ENCODE measurements at regions not wholly inside any gene's neighbourhood (a gene's known extent, or its start where the extent isn't known, plus 50 kb on each side); places are given as distances from the start of the nearest gene placed in this dataset.

- FAIRE-seq (no peak), DNase-seq (ENCODE audit: low read depth in 1 of 2, low spot score in 2 of 2) (no peak)
- H3K4me3 ChIP-seq (ENCODE audit: extremely low read depth in 1 of 4, insufficient read depth in 2 of 4, low read depth in 3 of 4, low read length in 4 of 4), result no peak overlapping the region
- CTCF ChIA-PET (ENCODE audit: partially characterized antibody), result interaction anchor here (0.8 kb wide), 1 partner anchor 29 kb away, joined by 3 read pairs; no protein-coding TSS in a partner anchor
- no peak overlapping the region for H2BK15ac ChIP-seq (ENCODE audit: low read length)
- WGBS, 2 experiments (ENCODE audit: extremely low coverage in 1 of 2, insufficient coverage in 1 of 2, insufficient read length in 1 of 2, insufficient replicate concordance in 2 of 2, low coverage in 1 of 2, low lambda C conversion rate in 2 of 2, missing lambda C conversion rate in 1 of 2), result 91% methylated on average over 18 of the region's 18 CpGs; no CpG with 5 or more reads in 1 of the 2 experiments
- no peak overlapping the region for H2BK12ac ChIP-seq (ENCODE audit: low read depth, low read length)
- no peak overlapping the region for H3K14ac ChIP-seq (ENCODE audit: insufficient read length)
- no peak overlapping the region for H2BK20ac ChIP-seq (ENCODE audit: low read length)
- H2BK5ac ChIP-seq (ENCODE audit: low read depth, low read length), result no peak overlapping the region
- no peak overlapping the region for H2AK5ac ChIP-seq (ENCODE audit: low read depth, low read length)
- no peak overlapping the region for H3K27ac ChIP-seq (ENCODE audit: low read depth, low read length)
- H3K18ac ChIP-seq (ENCODE audit: extremely low read depth, low read length), result no peak overlapping the region
- H3K23ac ChIP-seq (ENCODE audit: insufficient read length), result no peak overlapping the region
- H3K36me3 ChIP-seq (ENCODE audit: control insufficient read depth in 2 of 4, insufficient read depth in 4 of 4, low read length in 3 of 4), result no peaks in the 10 kb centered on the region
- H3K27me3 ChIP-seq (replicated peaks in 1 of 4; ENCODE audit: control insufficient read depth in 3 of 4, extremely low read depth in 1 of 4, insufficient read depth in 3 of 4, low read length in 3 of 4), result no peaks in the 10 kb centered on the region
- no peak overlapping the region for H2AFZ ChIP-seq (ENCODE audit: low read length)
- POLR2A ChIA-PET (ENCODE audit: partially characterized antibody), result no interaction called here
- H4K20me1 ChIP-seq (replicated peaks in 1 of 2; ENCODE audit: control insufficient read depth in 1 of 2, insufficient read depth in 2 of 2, low read length in 2 of 2), result no peaks in the 10 kb centered on the region
- H3K4me1 ChIP-seq (replicated peaks in 1 of 4; ENCODE audit: control insufficient read depth in 3 of 4, insufficient read depth in 4 of 4, low read length in 3 of 4), result no peaks in the 10 kb centered on the region
- H3K4ac ChIP-seq (replicated peaks; ENCODE audit: insufficient read length, low read depth, low read length), result no peak overlapping the region
- H4K5ac ChIP-seq (ENCODE audit: insufficient read length, low read depth, low read length), result no peak overlapping the region
- no peaks in the 10 kb centered on the region for H3K79me1 ChIP-seq (ENCODE audit: low read depth, low read length)
- H3K79me2 ChIP-seq (ENCODE audit: control insufficient read depth in 1 of 2, insufficient read depth in 2 of 2, low read length in 2 of 2), result no peaks in the 10 kb centered on the region
- H4K8ac ChIP-seq (ENCODE audit: extremely low read depth, insufficient read depth, low read length), result no peak overlapping the region
- no peak overlapping the region for H4K91ac ChIP-seq (replicated peaks; ENCODE audit: insufficient read length, low read length)
- H3K9me3 ChIP-seq (ENCODE audit: insufficient read depth in 2 of 2, low read depth in 1 of 2, low read length in 1 of 2), result peaks cover 0 to 11% of the 10 kb centered on the region in 2 experiments; a peak in 2 of 4 replicates
- H3K23me2 ChIP-seq (ENCODE audit: low read depth, low read length), result no peaks in the 10 kb centered on the region
- no peak overlapping the region for H3K56ac ChIP-seq (replicated peaks; ENCODE audit: insufficient read length, low read depth, low read length)
- H2BK120ac ChIP-seq (replicated peaks; ENCODE audit: low read depth, low read length), result no peak overlapping the region
- no peak overlapping the region for H3K9ac ChIP-seq (replicated peaks in 1 of 4; ENCODE audit: extremely low read depth in 1 of 4, low read depth in 3 of 4, low read length in 3 of 4)
- no peak overlapping the region for H3K4me2 ChIP-seq (ENCODE audit: insufficient read depth in 1 of 2, low read depth in 2 of 2, low read length in 2 of 2)
- TF ChIP-seq CHD1 (IDR thresholded peaks at IDR 0.05; ENCODE audit: low read depth, low read length) (no peak), KDM1A (IDR thresholded peaks at IDR 0.05; ENCODE audit: borderline replicate concordance, low read length) (no peak), TAF1 (IDR thresholded peaks at IDR 0.05; ENCODE audit: low read depth, low read length) (no peak), RNF2 (IDR thresholded peaks at IDR 0.05; ENCODE audit: borderline replicate concordance, low read depth, low read length, missing control alignments, poor library complexity, severe bottlenecking) (no peak), NANOG (IDR thresholded peaks at IDR 0.05; ENCODE audit: insufficient read depth, low read depth, low read length, poor library complexity, severe bottlenecking) (no peak), BACH1 (IDR thresholded peaks at IDR 0.05; ENCODE audit: low read length) (no peak), SIX5 (IDR thresholded peaks at IDR 0.05; ENCODE audit: low read depth, low read length) (no peak), BCL11A (IDR thresholded peaks at IDR 0.05; ENCODE audit: low read depth in 2 of 2, low read length in 2 of 2) (no peak), POU5F1 (IDR thresholded peaks at IDR 0.05; ENCODE audit: low read depth, low read length) (no peak)
Observed at GRCh38 chr16:8109510-8110369, 480.6 kb downstream of the TMEM114 start.
